AG10803 (cell line): ENCODE measurements at regions not wholly inside any gene's neighbourhood (a gene's known extent, or its start where the extent isn't known, plus 50 kb on each side); places are given as distances from the start of the nearest gene placed in this dataset.

Experiments used
- DNase-seq: peaks from one replicate; pipeline ENCODE4 v3.0.0; 2010; ENCODE audit warnings: low read depth
- H3K4me3 ChIP-seq: 2 replicates; pipeline ENCODE4 v1.5.1; 2011; ENCODE audit warnings: mild to moderate bottlenecking, low read length, control low read depth
- CTCF ChIP-seq: conservative IDR thresholded peaks from 2 replicates; pipeline ENCODE4 v1.5.1; 2011; ENCODE audit warnings: mild to moderate bottlenecking, low read length, control low read depth, inconsistent platforms

DNA sequence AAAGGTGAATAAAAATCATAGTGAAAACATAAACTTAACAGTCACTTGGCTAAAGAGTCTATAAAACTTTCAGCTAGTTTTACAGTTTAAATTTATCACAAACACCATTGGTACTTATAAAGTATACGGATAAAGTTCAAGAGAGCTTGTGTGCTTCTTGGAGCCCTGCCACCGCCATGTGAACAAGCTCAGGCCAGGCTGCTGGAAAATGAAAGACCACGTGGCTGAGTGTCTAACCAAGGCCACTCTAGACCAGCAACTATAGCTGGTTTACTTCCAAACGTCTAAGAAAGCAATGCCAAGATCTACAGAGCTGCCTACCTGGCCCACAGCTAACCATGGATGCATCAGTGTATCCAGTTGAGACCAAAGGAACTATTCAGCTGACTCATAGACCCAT lies 66.3 kb upstream of the API5 start:
- TF ChIP-seq CTCF: no peak
- DNase-seq: no peak
- no peak overlapping the region for H3K4me3 ChIP-seq

DNA sequence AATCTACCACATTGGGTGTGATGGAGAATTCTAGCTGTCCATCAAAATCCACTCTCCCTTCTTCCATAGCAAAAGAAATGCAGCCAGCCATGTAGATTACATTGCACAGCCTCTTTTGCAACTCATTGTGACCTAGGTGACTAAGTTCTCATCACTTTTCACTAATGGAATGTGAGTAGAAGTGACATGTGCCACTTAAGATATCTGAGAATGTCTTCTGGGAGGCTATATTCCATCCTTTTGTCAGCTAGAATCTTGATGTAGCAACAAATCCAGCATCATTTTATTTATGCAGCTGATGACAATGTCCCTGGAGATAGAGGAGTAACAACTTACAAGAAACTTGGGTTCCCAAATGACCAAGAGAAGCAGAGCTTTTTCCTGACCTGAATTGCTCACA lies 61.5 kb upstream of the API5 start:
- DNase-seq: no peak
- H3K4me3 ChIP-seq: no peak overlapping the region
- no peak for TF ChIP-seq CTCF

- no peak overlapping the region for H3K4me3 ChIP-seq
- TF ChIP-seq CTCF: no peak
- DNase-seq: no peak
Measured at GRCh38 chr11:43261775-43262174, 50.0 kb upstream of the API5 start.
